Middle frontal gyrus (tissue), 1 donor: ENCODE measurements at regions not wholly inside any gene's neighbourhood (a gene's known extent, or its start where the extent isn't known, plus 50 kb on each side); places are given as distances from the start of the nearest gene placed in this dataset.
"Not testable (repeated sequence)": the region's sequence is repeated elsewhere in the genome, so short reads cannot be mapped to it uniquely, and the experiment has no call there.

Experiments
- DNase-seq: peaks from one replicate; pipeline ENCODE4 v3.0.0-alpha.2; 2015; ENCODE audit warnings: low spot score; ENCODE audit errors: extremely low spot score

GRCh38 chr3:6406923-6407322, 454.0 kb upstream of the GRM7 start:
- DNase-seq, result not testable (repeated sequence)

GRCh38 chr3:6416049-6416661, 444.8 kb upstream of the GRM7 start:
- no peak for DNase-seq

- DNase-seq, result no peak
Measured at GRCh38 chr3:6417174-6417573, 443.7 kb upstream of the GRM7 start.

GRCh38 chr3:6418485-6418884, 442.4 kb upstream of the GRM7 start:
- DNase-seq, result no peak

GRCh38 chr3:6421666-6422445, 439.1 kb upstream of the GRM7 start:
- DNase-seq, result no peak

- no peak for DNase-seq
Measured at GRCh38 chr3:6425289-6425820, 435.6 kb upstream of the GRM7 start.

- not testable (repeated sequence) for DNase-seq
Measured at GRCh38 chr3:6428276-6428675, 432.6 kb upstream of the GRM7 start.

GRCh38 chr3:6435951-6436350, 425.0 kb upstream of the GRM7 start:
- no peak for DNase-seq

GRCh38 chr3:6437631-6438030, 423.3 kb upstream of the GRM7 start:
- DNase-seq, result no peak

GRCh38 chr3:6438031-6438430, 422.9 kb upstream of the GRM7 start:
- no peak for DNase-seq

- no peak for DNase-seq
Measured at GRCh38 chr3:6439226-6439625, 421.7 kb upstream of the GRM7 start.

GRCh38 chr3:6439824-6440223, 421.1 kb upstream of the GRM7 start:
- DNase-seq, result no peak

- no peak for DNase-seq
Measured at GRCh38 chr3:6444888-6445658, 415.8 kb upstream of the GRM7 start.

GRCh38 chr3:6447166-6447801, 413.6 kb upstream of the GRM7 start:
- DNase-seq, result no peak

- DNase-seq, result no peak
Measured at GRCh38 chr3:6448011-6448410, 412.9 kb upstream of the GRM7 start.

- no peak for DNase-seq
Measured at GRCh38 chr3:6449099-6449498, 411.8 kb upstream of the GRM7 start.

GRCh38 chr3:6452974-6453373, 407.9 kb upstream of the GRM7 start:
- no peak for DNase-seq

- no peak for DNase-seq
Measured at GRCh38 chr3:6455031-6455430, 405.9 kb upstream of the GRM7 start.

- DNase-seq, result no peak
Measured at GRCh38 chr3:6467186-6467585, 393.7 kb upstream of the GRM7 start.

- no peak for DNase-seq
Measured at GRCh38 chr3:6468589-6468988, 392.3 kb upstream of the GRM7 start.

GRCh38 chr3:6471744-6472143, 389.2 kb upstream of the GRM7 start:
- no peak for DNase-seq
